T-cell (primary cell): ENCODE measurements at regions not wholly inside any gene's neighbourhood (a gene's known extent, or its start where the extent isn't known, plus 50 kb on each side); places are given as distances from the start of the nearest gene placed in this dataset.

Experiments used
- ATAC-seq, 4 experiments: fragments of 200-7000 bp in 3 of 4; fragments of 150-1000 bp in 1 of 4; cut with Tn5 transposase; replicated peaks in 1 of 4; 1 replicate in 3 of 4; 2 replicates in 1 of 4; pipeline ENCODE4 v1.10.0; 2021; ENCODE audit warnings: moderate library complexity in 3 of 4, mild to moderate bottlenecking in 2 of 4, moderate number of reproducible peaks in 1 of 4
- CTCF ChIA-PET, 2 donors: fragments of 300-600 bp; sonication (Branson Sonifier 250); formaldehyde crosslinking; loops; one replicate each; lab custom pipeline; 2022; ENCODE audit warnings: antibody characterized with exemption in 2 of 2; lab: Charles Lee
- POLR2A ChIA-PET, 2 donors: fragments of 300-600 bp; sonication (Branson Sonifier 250); formaldehyde crosslinking; loops; one replicate each; lab custom pipeline; 2022; ENCODE audit warnings: antibody characterized with exemption in 2 of 2; lab: Charles Lee
- DNase-seq, 35 experiments: peaks; one replicate each; pipeline versions ENCODE4 v3.0.0 to v3.0.0-alpha.2; 2013 to 2023
- H3K27ac ChIP-seq: one replicate; pipeline ENCODE4 v1.5.1; 2013; ENCODE audit warnings: low read length
- H3K27me3 ChIP-seq, 2 experiments: replicated peaks in 1 of 2; 1 replicate in 1 of 2; 2 replicates in 1 of 2; pipeline versions ENCODE4 v1.6.1 to v1.7.0; 2013; ENCODE audit warnings: low read length in 1 of 2, mixed read lengths in 1 of 2; ENCODE audit not compliant: control insufficient read depth in 2 of 2, insufficient read depth in 2 of 2; ENCODE audit errors: extremely low read depth in 1 of 2
- H3K36me3 ChIP-seq, 2 donors: 1 replicate in 1 of 2; 2 replicates in 1 of 2; pipeline versions ENCODE4 v1.6.1 to v1.7.0; 2013; ENCODE audit warnings: low read length in 1 of 2; ENCODE audit not compliant: control insufficient read depth in 2 of 2, insufficient read depth in 1 of 2; ENCODE audit errors: extremely low read depth in 1 of 2
- H3K4me1 ChIP-seq, 2 experiments: 1 replicate in 1 of 2; 2 replicates in 1 of 2; pipeline versions ENCODE4 v1.6.1 to v1.7.0; 2013; ENCODE audit warnings: low read length in 2 of 2, mixed read lengths in 1 of 2; ENCODE audit not compliant: insufficient read depth in 2 of 2, control insufficient read depth in 1 of 2; ENCODE audit errors: extremely low read depth in 1 of 2
- H3K4me3 ChIP-seq, 2 donors: 1 replicate in 1 of 2; 2 replicates in 1 of 2; pipeline versions ENCODE4 v1.5.1 to v1.7.0; 2013; ENCODE audit warnings: mild to moderate bottlenecking in 2 of 2, low read length in 1 of 2, moderate library complexity in 1 of 2; ENCODE audit not compliant: control insufficient read depth in 1 of 2; ENCODE audit errors: extremely low read depth in 1 of 2
- H3K9me3 ChIP-seq: 2 replicates; pipeline ENCODE4 v1.7.0; 2013
- H3K27ac Mint-ChIP-seq, 2 donors: one replicate each; pipeline ENCODE4 v1.8.0; 2020 to 2021; ENCODE audit warnings: mild to moderate bottlenecking in 2 of 2, mixed read lengths in 2 of 2
- H3K27me3 Mint-ChIP-seq, 2 donors: one replicate each; pipeline ENCODE4 v1.8.0; 2021 to 2022; ENCODE audit warnings: mixed read lengths in 2 of 2
- H3K36me3 Mint-ChIP-seq: one replicate; pipeline ENCODE4 v1.8.0; 2021; ENCODE audit warnings: mixed read lengths
- H3K4me1 Mint-ChIP-seq, 3 donors: one replicate each; pipeline ENCODE4 v1.8.0; 2020 to 2022; ENCODE audit warnings: mixed read lengths in 3 of 3, mild to moderate bottlenecking in 1 of 3
- H3K4me3 Mint-ChIP-seq, 3 donors: one replicate each; pipeline ENCODE4 v1.8.0; 2020 to 2022; ENCODE audit warnings: mild to moderate bottlenecking in 3 of 3, mixed read lengths in 3 of 3, moderate library complexity in 3 of 3
- H3K9me3 Mint-ChIP-seq, 3 donors: one replicate each; pipeline ENCODE4 v1.8.0; 2020 to 2022; ENCODE audit warnings: mixed read lengths in 3 of 3
- WGBS: methylation state at CpG from one replicate; pipeline ENCODE4 v1.1.5; 2013; ENCODE audit warnings: missing lambda C conversion rate; ENCODE audit not compliant: insufficient coverage; 5-methylcytosine and 5-hydroxymethylcytosine counted together

- ATAC-seq (no peak), DNase-seq (no peak)
- WGBS, result no CpG with 5 or more reads among the region's 3 CpGs
- H3K4me1 ChIP-seq, result no peaks in the 10 kb centered on the region
- H3K36me3 Mint-ChIP-seq, result no peaks in the 10 kb centered on the region
- no peaks in the 10 kb centered on the region for H3K9me3 ChIP-seq
- H3K27me3 ChIP-seq, result no peaks in the 10 kb centered on the region
- H3K27me3 Mint-ChIP-seq, result peaks cover 4 to 17% of the 10 kb centered on the region in 2 donors
- no peak overlapping the region for H3K27ac ChIP-seq
- ChIA-PET CTCF (no interaction called here), POLR2A (no interaction called here)
- no peaks in the 10 kb centered on the region for H3K4me1 Mint-ChIP-seq
- no peaks in the 10 kb centered on the region for H3K36me3 ChIP-seq
- H3K27ac Mint-ChIP-seq, result no peak overlapping the region
- H3K9me3 Mint-ChIP-seq, result no peaks in the 10 kb centered on the region
- H3K4me3 Mint-ChIP-seq, result no peak overlapping the region
- H3K4me3 ChIP-seq, result no peak overlapping the region
Measured at GRCh38 chr4:79013756-79014155, 74.5 kb upstream of the PAQR3 start.

DNA sequence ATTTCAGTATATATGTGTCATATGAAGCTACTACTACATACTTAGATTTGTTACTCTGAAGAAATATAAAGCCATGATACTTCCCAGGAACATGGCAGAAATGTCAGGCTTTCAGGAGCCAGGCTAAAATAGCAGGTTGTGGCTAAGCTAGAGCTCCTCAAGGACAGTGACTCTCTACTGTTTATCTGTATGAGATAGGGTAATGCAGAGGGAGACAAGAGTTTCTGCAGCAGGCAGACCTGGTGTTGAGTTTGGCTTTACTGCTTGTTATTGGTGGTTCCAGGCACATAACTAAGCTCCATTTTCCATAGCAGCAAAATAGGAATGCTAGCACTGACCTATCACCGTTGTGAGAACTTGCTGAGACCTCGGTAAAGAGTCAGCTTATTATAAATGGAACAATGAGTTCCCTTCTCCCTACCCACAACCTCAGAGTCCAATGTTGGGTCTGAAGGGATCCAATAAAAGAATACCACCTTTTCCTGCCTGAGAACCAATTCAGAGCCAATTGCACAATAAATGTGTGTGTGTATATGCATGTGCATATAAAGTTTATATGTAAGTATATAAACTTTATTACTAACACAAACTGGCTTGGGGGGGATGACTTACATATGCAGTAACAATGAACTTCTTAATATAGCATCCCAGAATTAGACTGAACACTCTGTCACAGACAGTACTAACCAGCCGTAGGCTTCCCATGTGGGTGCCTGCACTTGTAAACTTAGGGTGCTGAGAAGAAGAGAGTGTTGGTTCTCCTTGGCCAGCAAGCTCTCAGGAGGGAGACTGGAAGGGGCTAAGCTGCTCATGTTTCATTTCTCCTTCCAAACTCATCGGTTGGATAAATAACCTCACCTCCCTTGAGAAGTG lies 51.9 kb upstream of the PAQR3 start:
- H3K27me3 ChIP-seq, result no peaks in the 10 kb centered on the region
- H3K4me1 ChIP-seq, result no peaks in the 10 kb centered on the region
- Mint-ChIP-seq H3K4me3 (no peak overlapping the region), H3K9me3 (no peaks in the 10 kb centered on the region), H3K27me3 (peaks cover 5 to 8% of the 10 kb centered on the region in 2 donors), H3K27ac (no peak overlapping the region), H3K4me1 (no peaks in the 10 kb centered on the region), H3K36me3 (no peaks in the 10 kb centered on the region)
- WGBS, result 80% methylated on average over 1 of the region's 4 CpGs
- H3K36me3 ChIP-seq, result no peaks in the 10 kb centered on the region
- DNase-seq (no peak), ATAC-seq (no peak)
- H3K9me3 ChIP-seq, result no peaks in the 10 kb centered on the region
- H3K27ac ChIP-seq, result no peak overlapping the region
- CTCF ChIA-PET, result no interaction called here
- POLR2A ChIA-PET, result interaction anchor here in 1 of 2 donors (0.6 kb wide), 1 partner anchor 33 kb away, joined by 3 read pairs; no protein-coding TSS in a partner anchor
- H3K4me3 ChIP-seq, result no peak overlapping the region

GRCh38 chr4:78989697-78990270 lies 50.5 kb upstream of the PAQR3 start:
- ATAC-seq, result no peak
- POLR2A ChIA-PET, result no interaction called here
- H3K27me3 ChIP-seq, result no peaks in the 10 kb centered on the region
- H3K27ac Mint-ChIP-seq, result no peak overlapping the region
- H3K9me3 ChIP-seq, result no peaks in the 10 kb centered on the region
- no peak overlapping the region for H3K4me3 Mint-ChIP-seq
- H3K36me3 ChIP-seq, result no peaks in the 10 kb centered on the region
- no peaks in the 10 kb centered on the region for H3K4me1 ChIP-seq
- 82% methylated on average over 18 of the region's 19 CpGs for WGBS
- no peak for DNase-seq
- peaks cover 10 to 12% of the 10 kb centered on the region in 2 donors for H3K27me3 Mint-ChIP-seq
- CTCF ChIA-PET, result no interaction called here
- H3K4me1 Mint-ChIP-seq, result no peaks in the 10 kb centered on the region
- no peaks in the 10 kb centered on the region for H3K9me3 Mint-ChIP-seq
- no peak overlapping the region for H3K27ac ChIP-seq
- no peak overlapping the region for H3K4me3 ChIP-seq
- no peaks in the 10 kb centered on the region for H3K36me3 Mint-ChIP-seq
